GM21723 (cell line): ENCODE measurements at regions not wholly inside any gene's neighbourhood (a gene's known extent, or its start where the extent isn't known, plus 50 kb on each side); places are given as distances from the start of the nearest gene placed in this dataset.

ENCODE experiments used
- ATAC-seq: cut with Tn5 transposase; IDR thresholded peaks from one replicate; pipeline ENCODE4 v1.9.1; 2021; ENCODE audit warnings: mild to moderate bottlenecking, moderate library complexity; ENCODE audit not compliant: unreplicated experiment

- ATAC-seq, result no peak
These were observed 92.1 kb upstream of the DAP start for GRCh38 chr5:10853154-10853553.

- ATAC-seq, result no peak
These were observed 88.2 kb upstream of the DAP start for GRCh38 chr5:10849278-10849677.

GRCh38 chr5:10844016-10844415 is 83.0 kb upstream of the DAP start:
- no peak for ATAC-seq

GRCh38 chr5:10842823-10843222 is 81.8 kb upstream of the DAP start:
- no peak for ATAC-seq

GRCh38 chr5:10839916-10840599 is 79.0 kb upstream of the DAP start:
- no peak for ATAC-seq

- ATAC-seq, result no peak
These were observed 78.1 kb upstream of the DAP start for GRCh38 chr5:10839118-10839517.

GRCh38 chr5:10838038-10838437 is 77.0 kb upstream of the DAP start:
- ATAC-seq, result peak; percentile 79

- ATAC-seq, result no peak
These were observed 76.0 kb upstream of the DAP start for GRCh38 chr5:10836986-10837385.

- ATAC-seq, result no peak
These were observed 73.7 kb upstream of the DAP start for GRCh38 chr5:10834695-10835094.

GRCh38 chr5:10832987-10833386 is 72.0 kb upstream of the DAP start:
- no peak for ATAC-seq

GRCh38 chr5:10832421-10832820 is 71.4 kb upstream of the DAP start:
- ATAC-seq, result no peak

- ATAC-seq, result no peak
These were observed 70.4 kb upstream of the DAP start for GRCh38 chr5:10831419-10831818.

- no peak for ATAC-seq
These were observed 67.2 kb upstream of the DAP start for GRCh38 chr5:10828241-10828640.

GRCh38 chr5:10827571-10827970 is 66.5 kb upstream of the DAP start:
- no peak for ATAC-seq

- no peak for ATAC-seq
These were observed 65.9 kb upstream of the DAP start for GRCh38 chr5:10826971-10827370.

- peak; percentile 91 for ATAC-seq
These were observed 65.0 kb upstream of the DAP start for GRCh38 chr5:10825897-10826644.

GRCh38 chr5:10812218-10812617 is 51.2 kb upstream of the DAP start:
- ATAC-seq, result no peak
